PFSK-1 (cell line): ENCODE measurements at regions not wholly inside any gene's neighbourhood (a gene's known extent, or its start where the extent isn't known, plus 50 kb on each side); places are given as distances from the start of the nearest gene placed in this dataset.

Experiments
- FOXP2 ChIP-seq: optimal IDR thresholded peaks from 2 replicates; pipeline ENCODE3; 2011; ENCODE audit warnings: borderline replicate concordance, control low read depth, inconsistent platforms; ENCODE audit not compliant: insufficient read depth; ENCODE audit errors: extremely low read length, extremely low read depth
- POLR2AphosphoS5 ChIP-seq: IDR thresholded peaks from 2 replicates; pipeline ENCODE4 v1.6.1; 2012; ENCODE audit warnings: low read depth, mild to moderate bottlenecking, control low read depth, low read length, moderate library complexity
- REST ChIP-seq, 2 experiments: IDR thresholded peaks; 2 replicates each; pipeline versions ENCODE4 v1.6.1 to v1.8.0; 2011 to 2012; ENCODE audit warnings: low read depth in 2 of 2, low read length in 2 of 2, control low read depth in 1 of 2, inconsistent platforms in 1 of 2, mild to moderate bottlenecking in 1 of 2, moderate library complexity in 1 of 2; ENCODE audit not compliant: insufficient read depth in 1 of 2
- SIN3A ChIP-seq: IDR thresholded peaks from 2 replicates; pipeline ENCODE4 v1.6.1; 2012; ENCODE audit warnings: mild to moderate bottlenecking, low read length, moderate library complexity, borderline replicate concordance; ENCODE audit not compliant: insufficient read depth
- TAF1 ChIP-seq: IDR thresholded peaks from 2 replicates; pipeline ENCODE4 v1.6.1; 2012; ENCODE audit warnings: low read length, control low read depth, borderline replicate concordance; ENCODE audit not compliant: insufficient read depth

GRCh38 chr3:71942432-71943187 lies 157.7 kb upstream of the PROK2 start:
- TF ChIP-seq TAF1, result no peak
- TF ChIP-seq FOXP2, result no peak
- TF ChIP-seq SIN3A, result no peak
- no peak for TF ChIP-seq POLR2AphosphoS5
- TF ChIP-seq REST (IDR thresholded peaks at IDR 0.05; ENCODE audit: insufficient read depth in 1 of 2, low read depth in 2 of 2, low read length in 2 of 2), result no peak

GRCh38 chr3:71940486-71940885 lies 155.5 kb upstream of the PROK2 start:
- TF ChIP-seq FOXP2, result no peak
- no peak for TF ChIP-seq POLR2AphosphoS5
- TF ChIP-seq REST (IDR thresholded peaks at IDR 0.05; ENCODE audit: insufficient read depth in 1 of 2, low read depth in 2 of 2, low read length in 2 of 2), result no peak
- TF ChIP-seq SIN3A, result no peak
- TF ChIP-seq TAF1, result no peak

GRCh38 chr3:71936681-71937080 lies 151.7 kb upstream of the PROK2 start:
- no peak for TF ChIP-seq FOXP2

GRCh38 chr3:71934520-71935270 lies 149.7 kb upstream of the PROK2 start:
- TF ChIP-seq POLR2AphosphoS5 (no peak), REST (IDR thresholded peaks at IDR 0.05; ENCODE audit: insufficient read depth in 1 of 2, low read depth in 2 of 2, low read length in 2 of 2) (no peak), FOXP2 (no peak), TAF1 (no peak), SIN3A (no peak)

GRCh38 chr3:71931922-71932321 lies 147.0 kb upstream of the PROK2 start:
- TF ChIP-seq FOXP2 (no peak), TAF1 (no peak), POLR2AphosphoS5 (no peak), SIN3A (no peak), REST (IDR thresholded peaks at IDR 0.05; ENCODE audit: insufficient read depth in 1 of 2, low read depth in 2 of 2, low read length in 2 of 2) (no peak)
